Stimulated activated CD8-positive, alpha-beta memory T cell treated with anti-CD3 and anti-CD28 coated beads, Interleukin-7, amount 100 ng/mL, for 24 hours (primary cell): ENCODE measurements at regions not wholly inside any gene's neighbourhood (a gene's known extent, or its start where the extent isn't known, plus 50 kb on each side); places are given as distances from the start of the nearest gene placed in this dataset.

ENCODE experiments used
- DNase-seq: peaks from one replicate; pipeline ENCODE4 v3.0.0-alpha.2; 2020; ENCODE audit warnings: low read depth

- DNase-seq = no peak
Observed at GRCh38 chr19:29429021-29429420, 96.8 kb upstream of the VSTM2B start.

GRCh38 chr19:29429581-29429980 lies 96.2 kb upstream of the VSTM2B start:
- no peak for DNase-seq

- no peak for DNase-seq
Observed at GRCh38 chr19:29431332-29431731, 94.5 kb upstream of the VSTM2B start.

GRCh38 chr19:29432677-29433076 lies 93.1 kb upstream of the VSTM2B start:
- DNase-seq = no peak

GRCh38 chr19:29436591-29437103 lies 89.1 kb upstream of the VSTM2B start:
- no peak for DNase-seq

- DNase-seq = no peak
Observed at GRCh38 chr19:29439021-29439420, 86.8 kb upstream of the VSTM2B start.

GRCh38 chr19:29439688-29440550 lies 85.9 kb upstream of the VSTM2B start:
- DNase-seq = no peak

GRCh38 chr19:29442094-29442493 lies 83.7 kb upstream of the VSTM2B start:
- DNase-seq = no peak

- no peak for DNase-seq
Observed at GRCh38 chr19:29442910-29443309, 82.9 kb upstream of the VSTM2B start.

- DNase-seq = no peak
Observed at GRCh38 chr19:29445246-29445645, 80.5 kb upstream of the VSTM2B start.

- DNase-seq = no peak
Observed at GRCh38 chr19:29446361-29446760, 79.4 kb upstream of the VSTM2B start.

GRCh38 chr19:29448046-29448445 lies 77.7 kb upstream of the VSTM2B start:
- no peak for DNase-seq

- DNase-seq = no peak
Observed at GRCh38 chr19:29449371-29449770, 76.4 kb upstream of the VSTM2B start.

GRCh38 chr19:29450306-29450705 lies 75.5 kb upstream of the VSTM2B start:
- no peak for DNase-seq

GRCh38 chr19:29450812-29451211 lies 75.0 kb upstream of the VSTM2B start:
- no peak for DNase-seq

- no peak for DNase-seq
Observed at GRCh38 chr19:29454109-29454508, 71.7 kb upstream of the VSTM2B start.

GRCh38 chr19:29457413-29457812 lies 68.4 kb upstream of the VSTM2B start:
- no peak for DNase-seq

GRCh38 chr19:29467824-29468401 lies 57.9 kb upstream of the VSTM2B start:
- no peak for DNase-seq

- no peak for DNase-seq
Observed at GRCh38 chr19:29475469-29475868, 50.3 kb upstream of the VSTM2B start.
